HUES6 (cell line): ENCODE measurements at regions not wholly inside any gene's neighbourhood (a gene's known extent, or its start where the extent isn't known, plus 50 kb on each side); places are given as distances from the start of the nearest gene placed in this dataset.
"Not testable (repeated sequence)": the region's sequence is repeated elsewhere in the genome, so short reads cannot be mapped to it uniquely, and the experiment has no call there.

Experiments used
- H3K27ac ChIP-seq: 2 replicates; pipeline ENCODE4 v1.7.0; 2013; ENCODE audit warnings: low read depth, mild to moderate bottlenecking, low read length, inconsistent platforms
- H3K27me3 ChIP-seq: 2 replicates; pipeline ENCODE4 v1.6.1; 2013; ENCODE audit warnings: low read length; ENCODE audit not compliant: control insufficient read depth, insufficient read depth
- H3K36me3 ChIP-seq: 2 replicates; pipeline ENCODE4 v1.6.1; 2013; ENCODE audit warnings: low read length; ENCODE audit not compliant: control insufficient read depth, insufficient read depth
- H3K4me1 ChIP-seq: 2 replicates; pipeline ENCODE4 v1.6.1; 2013; ENCODE audit warnings: low read length; ENCODE audit not compliant: control insufficient read depth, insufficient read depth
- H3K4me3 ChIP-seq: 2 replicates; pipeline ENCODE4 v1.5.1; 2013; ENCODE audit warnings: low read depth, low read length
- H3K9ac ChIP-seq: one replicate; pipeline ENCODE4 v1.6.1; 2013; ENCODE audit warnings: mild to moderate bottlenecking, low read length
- H3K9me3 ChIP-seq: 2 replicates; pipeline ENCODE4 v1.6.1; 2013; ENCODE audit warnings: low read depth, low read length; ENCODE audit not compliant: control insufficient read depth, insufficient read depth

- Histone ChIP-seq H3K27me3 (no peaks in the 10 kb centered on the region), H3K9me3 (no peaks in the 10 kb centered on the region), H3K36me3 (no peaks in the 10 kb centered on the region), H3K4me3 (no peak overlapping the region), H3K9ac (no peak overlapping the region), H3K4me1 (no peaks in the 10 kb centered on the region), H3K27ac (no peak overlapping the region)
These were observed 505.8 kb downstream of the ZEB2 start for GRCh38 chr2:144014103-144014502.

GRCh38 chr2:144012304-144012703, 507.6 kb downstream of the ZEB2 start:
- no peaks in the 10 kb centered on the region for H3K9me3 ChIP-seq
- H3K27ac ChIP-seq: no peak overlapping the region
- H3K4me1 ChIP-seq: no peaks in the 10 kb centered on the region
- H3K36me3 ChIP-seq: no peaks in the 10 kb centered on the region
- H3K27me3 ChIP-seq: no peaks in the 10 kb centered on the region
- no peak overlapping the region for H3K9ac ChIP-seq
- H3K4me3 ChIP-seq: no peak overlapping the region

DNA sequence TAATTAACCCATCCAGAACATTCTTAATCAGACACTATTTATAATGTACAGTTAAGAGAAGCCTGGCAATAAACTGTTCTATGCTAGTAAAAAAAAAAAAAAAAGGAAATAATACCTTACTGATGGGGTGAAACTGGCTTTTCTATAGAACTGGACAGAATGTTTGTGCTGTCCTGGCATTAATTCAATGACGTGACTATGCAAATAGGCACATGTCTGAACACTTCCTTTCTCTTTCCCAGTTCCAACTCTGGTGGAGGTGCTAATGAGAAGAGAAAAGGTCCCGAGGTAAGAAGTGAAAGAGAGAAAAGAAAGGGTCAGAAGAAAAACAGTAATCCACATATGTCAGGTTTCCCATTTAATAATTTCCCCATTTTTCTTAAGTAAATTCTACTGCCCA, 508.4 kb downstream of the ZEB2 start:
- Histone ChIP-seq H3K9ac (no peak overlapping the region), H3K4me1 (no peaks in the 10 kb centered on the region), H3K36me3 (no peaks in the 10 kb centered on the region), H3K27me3 (no peaks in the 10 kb centered on the region), H3K9me3 (no peaks in the 10 kb centered on the region), H3K27ac (no peak overlapping the region), H3K4me3 (no peak overlapping the region)

GRCh38 chr2:144011098-144011497, 508.8 kb downstream of the ZEB2 start:
- Histone ChIP-seq H3K9me3 (no peaks in the 10 kb centered on the region), H3K36me3 (no peaks in the 10 kb centered on the region), H3K9ac (no peak overlapping the region), H3K4me1 (no peaks in the 10 kb centered on the region), H3K27me3 (no peaks in the 10 kb centered on the region), H3K4me3 (no peak overlapping the region), H3K27ac (no peak overlapping the region)

- H3K4me1 ChIP-seq: no peaks in the 10 kb centered on the region
- H3K27ac ChIP-seq: no peak overlapping the region
- no peaks in the 10 kb centered on the region for H3K36me3 ChIP-seq
- H3K27me3 ChIP-seq: no peaks in the 10 kb centered on the region
- H3K9ac ChIP-seq: no peak overlapping the region
- H3K4me3 ChIP-seq: no peak overlapping the region
- no peaks in the 10 kb centered on the region for H3K9me3 ChIP-seq
These were observed 509.7 kb downstream of the ZEB2 start for GRCh38 chr2:144010096-144010836.

GRCh38 chr2:144006139-144006538, 513.8 kb downstream of the ZEB2 start:
- Histone ChIP-seq H3K4me3 (no peak overlapping the region), H3K27me3 (no peaks in the 10 kb centered on the region), H3K4me1 (peaks cover 10% of the 10 kb centered on the region; the same call in 1 of the 2 replicates), H3K9ac (no peak overlapping the region), H3K9me3 (no peaks in the 10 kb centered on the region), H3K27ac (no peak overlapping the region), H3K36me3 (no peaks in the 10 kb centered on the region)

- H3K4me1 ChIP-seq: peaks cover 10% of the 10 kb centered on the region; the same call in 1 of the 2 replicates
- H3K9me3 ChIP-seq: no peaks in the 10 kb centered on the region
- H3K9ac ChIP-seq: no peak overlapping the region
- H3K4me3 ChIP-seq: no peak overlapping the region
- H3K27ac ChIP-seq: no peak overlapping the region
- H3K27me3 ChIP-seq: no peaks in the 10 kb centered on the region
- H3K36me3 ChIP-seq: no peaks in the 10 kb centered on the region
These were observed 515.2 kb downstream of the ZEB2 start for GRCh38 chr2:144004742-144005141.

GRCh38 chr2:144003460-144004075, 516.4 kb downstream of the ZEB2 start:
- H3K4me1 ChIP-seq: peaks cover 10% of the 10 kb centered on the region; the same call in 1 of the 2 replicates
- no peak overlapping the region for H3K9ac ChIP-seq
- H3K36me3 ChIP-seq: no peaks in the 10 kb centered on the region
- no peaks in the 10 kb centered on the region for H3K27me3 ChIP-seq
- no peak overlapping the region for H3K27ac ChIP-seq
- no peaks in the 10 kb centered on the region for H3K9me3 ChIP-seq
- no peak overlapping the region for H3K4me3 ChIP-seq

DNA sequence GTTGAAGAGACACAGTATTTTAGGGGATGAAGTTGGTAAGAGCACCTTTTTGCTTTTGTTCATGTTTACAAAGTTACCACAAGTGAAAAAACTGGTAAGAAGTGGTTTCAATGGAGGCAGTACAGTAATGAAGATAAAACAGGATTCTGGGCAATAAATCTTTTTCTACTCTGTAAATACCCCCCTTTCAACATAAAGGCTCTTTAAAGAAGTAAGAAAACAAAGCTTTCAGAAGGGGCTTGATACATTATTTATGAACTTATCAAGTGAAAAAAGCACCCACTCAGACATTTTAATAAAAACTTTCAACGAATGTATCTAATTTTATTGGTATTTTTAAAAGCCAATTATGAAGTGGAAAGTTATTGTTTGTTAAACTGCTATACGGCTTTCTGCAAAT, 522.9 kb downstream of the ZEB2 start:
- no peaks in the 10 kb centered on the region for H3K9me3 ChIP-seq
- H3K27me3 ChIP-seq: no peaks in the 10 kb centered on the region
- no peaks in the 10 kb centered on the region for H3K36me3 ChIP-seq
- no peak overlapping the region for H3K4me3 ChIP-seq
- H3K4me1 ChIP-seq: no peaks in the 10 kb centered on the region
- no peak overlapping the region for H3K9ac ChIP-seq
- no peak overlapping the region for H3K27ac ChIP-seq

GRCh38 chr2:143994961-143995360, 525.0 kb downstream of the ZEB2 start:
- H3K4me1 ChIP-seq: no peaks in the 10 kb centered on the region
- peaks cover 7% of the 10 kb centered on the region; the same call in 1 of the 2 replicates for H3K9me3 ChIP-seq
- no peak overlapping the region for H3K4me3 ChIP-seq

DNA sequence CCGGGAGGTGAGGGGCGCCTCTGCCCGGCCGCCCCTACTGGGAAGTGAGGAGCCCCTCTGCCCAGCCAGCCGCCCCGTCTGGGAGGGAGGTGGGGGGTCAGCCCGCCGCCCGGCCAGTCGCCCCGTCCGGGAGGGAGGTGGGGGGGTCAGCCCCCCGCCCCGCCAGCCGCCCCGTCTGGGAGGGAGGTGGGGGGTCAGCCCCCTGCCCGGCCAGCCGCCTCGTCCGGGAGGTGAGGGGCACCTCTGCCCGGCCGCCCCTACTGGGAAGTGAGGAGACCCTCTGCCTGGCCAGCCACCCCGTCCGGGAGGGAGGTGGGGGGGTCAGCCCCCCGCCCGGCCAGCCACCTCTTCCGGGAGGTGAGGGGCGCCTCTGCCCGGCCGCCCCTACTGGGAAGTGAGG, 528.3 kb downstream of the ZEB2 start:
- H3K27ac ChIP-seq, H3K9ac ChIP-seq, H3K4me1 ChIP-seq, H3K36me3 ChIP-seq, H3K4me3 ChIP-seq, H3K27me3 ChIP-seq: not testable (repeated sequence)
- H3K9me3 ChIP-seq: peaks cover 14% of the 10 kb centered on the region

More at GRCh38 chr2:143994961-143995360, 525.0 kb downstream of the ZEB2 start:
- H3K36me3 ChIP-seq: no peaks in the 10 kb centered on the region
- H3K9ac ChIP-seq: no peak overlapping the region
- no peaks in the 10 kb centered on the region for H3K27me3 ChIP-seq
- no peak overlapping the region for H3K27ac ChIP-seq
